ENCODE measurements at regions not wholly inside any gene's neighbourhood (a gene's known extent, or its start where the extent isn't known, plus 50 kb on each side); places are given as distances from the start of the nearest gene placed in this dataset.

- no peak overlapping the region for H3K4me3 ChIP-seq (ENCODE audit: low read length)
- TF ChIP-seq CTCF (IDR thresholded peaks at IDR 0.05; ENCODE audit: insufficient read depth, low read depth, low read length, missing control alignments), result no peak
- DNase-seq (ENCODE audit: low read depth), result no peak
These were observed 245.0 kb upstream of the RAB6C start for GRCh38 chr2:129734343-129735034.

- no peak overlapping the region for H3K4me3 ChIP-seq (ENCODE audit: low read length)
- TF ChIP-seq CTCF (IDR thresholded peaks at IDR 0.05; ENCODE audit: insufficient read depth, low read depth, low read length, missing control alignments), result no peak
- no peak for DNase-seq (ENCODE audit: low read depth)
These were observed 243.9 kb upstream of the RAB6C start for GRCh38 chr2:129735576-129735975.

GRCh38 chr2:129737660-129738527 is 241.6 kb upstream of the RAB6C start:
- TF ChIP-seq CTCF (IDR thresholded peaks at IDR 0.05; ENCODE audit: insufficient read depth, low read depth, low read length, missing control alignments), result no peak

GRCh38 chr2:129738799-129739198 is 240.7 kb upstream of the RAB6C start:
- no peak for DNase-seq (ENCODE audit: low read depth)
- H3K4me3 ChIP-seq (ENCODE audit: low read length), result no peak overlapping the region
- no peak for TF ChIP-seq CTCF (IDR thresholded peaks at IDR 0.05; ENCODE audit: insufficient read depth, low read depth, low read length, missing control alignments)

More at GRCh38 chr2:129737660-129738527, 241.6 kb upstream of the RAB6C start:
- DNase-seq (ENCODE audit: low read depth), result no peak
- H3K4me3 ChIP-seq (ENCODE audit: low read length), result no peak overlapping the region

GRCh38 chr2:129740504-129740903 is 239.0 kb upstream of the RAB6C start:
- no peak overlapping the region for H3K4me3 ChIP-seq (ENCODE audit: low read length)
- no peak for TF ChIP-seq CTCF (IDR thresholded peaks at IDR 0.05; ENCODE audit: insufficient read depth, low read depth, low read length, missing control alignments)
- DNase-seq (ENCODE audit: low read depth), result no peak

GRCh38 chr2:129741165-129741564 is 238.3 kb upstream of the RAB6C start:
- DNase-seq (ENCODE audit: low read depth), result no peak
- no peak for TF ChIP-seq CTCF (IDR thresholded peaks at IDR 0.05; ENCODE audit: insufficient read depth, low read depth, low read length, missing control alignments)
- no peak overlapping the region for H3K4me3 ChIP-seq (ENCODE audit: low read length)

All from epithelial cell of esophagus (primary cell).